HEK293 (cell line): ENCODE measurements at regions not wholly inside any gene's neighbourhood (a gene's known extent, or its start where the extent isn't known, plus 50 kb on each side); places are given as distances from the start of the nearest gene placed in this dataset.

Experiments
- CTCF ChIP-seq: fragments of 450-650 bp; formaldehyde crosslinking; IDR thresholded peaks from 2 replicates; pipeline ENCODE4 v1.5.1; 2016; ENCODE audit warnings: missing biosample characterization, missing genetic modification characterization
- GFI1B ChIP-seq: fragments of 450-650 bp; formaldehyde crosslinking; IDR thresholded peaks from 2 replicates; pipeline ENCODE4 v1.5.1; 2016; ENCODE audit warnings: missing biosample characterization, missing genetic modification characterization
- KLF1 ChIP-seq: fragments of 450-650 bp; formaldehyde crosslinking; IDR thresholded peaks from 2 replicates; pipeline ENCODE4 v1.5.1; 2016; ENCODE audit warnings: missing biosample characterization, missing genetic modification characterization
- KLF10 ChIP-seq: fragments of 450-650 bp; IDR thresholded peaks from 2 replicates; pipeline ENCODE4 v1.5.1; 2018; ENCODE audit warnings: missing biosample characterization, mild to moderate bottlenecking, missing genetic modification characterization
- MZF1 ChIP-seq: fragments of 450-650 bp; formaldehyde crosslinking; IDR thresholded peaks from 2 replicates; pipeline ENCODE4 v1.5.1; 2017; ENCODE audit warnings: missing biosample characterization, missing genetic modification characterization, borderline replicate concordance
- YY1 ChIP-seq: fragments of 450-650 bp; formaldehyde crosslinking; IDR thresholded peaks from 2 replicates; pipeline ENCODE4 v1.5.1; 2018; ENCODE audit warnings: missing biosample characterization, missing genetic modification characterization
- ZNF16 ChIP-seq: fragments of 450-650 bp; formaldehyde crosslinking; IDR thresholded peaks from 2 replicates; pipeline ENCODE4 v1.5.1; 2016; ENCODE audit warnings: low read depth, missing biosample characterization, missing genetic modification characterization
- ZNF18 ChIP-seq: fragments of 450-650 bp; formaldehyde crosslinking; IDR thresholded peaks from 2 replicates; pipeline ENCODE4 v1.5.1; 2016; ENCODE audit warnings: missing biosample characterization, missing genetic modification characterization
- ZNF19 ChIP-seq: fragments of 450-650 bp; formaldehyde crosslinking; IDR thresholded peaks from 2 replicates; pipeline ENCODE4; 2016; ENCODE audit warnings: missing biosample characterization, missing genetic modification characterization, low read depth
- ZNF501 ChIP-seq: fragments of 450-650 bp; formaldehyde crosslinking; IDR thresholded peaks from 2 replicates; pipeline ENCODE4 v1.5.1; 2016; ENCODE audit warnings: missing biosample characterization, missing genetic modification characterization
- ZNF654 ChIP-seq: fragments of 450-650 bp; formaldehyde crosslinking; IDR thresholded peaks from 2 replicates; pipeline ENCODE4 v1.5.1; 2016; ENCODE audit warnings: low read depth, missing biosample characterization, missing genetic modification characterization
- ZSCAN23 ChIP-seq: fragments of 450-650 bp; formaldehyde crosslinking; IDR thresholded peaks from 2 replicates; pipeline ENCODE4 v1.5.1; 2016; ENCODE audit warnings: missing biosample characterization, missing genetic modification characterization
- TF ChIP-seq, protein P1 (sequence below): fragments of 450-650 bp; formaldehyde crosslinking; IDR thresholded peaks from 2 replicates; pipeline ENCODE4 v1.5.1; 2017; ENCODE audit warnings: missing biosample characterization, missing genetic modification characterization
- TF ChIP-seq, protein P2 (sequence below): fragments of 450-650 bp; formaldehyde crosslinking; IDR thresholded peaks from 2 replicates; pipeline ENCODE4 v1.5.1; 2016; ENCODE audit warnings: missing biosample characterization, missing genetic modification characterization

GRCh38 chr6:85810558-85810957, 167.9 kb upstream of the SYNCRIP start:
- TF ChIP-seq MZF1: no peak
- no peak for TF ChIP-seq ZNF18 (tag by site-specific recombination)
- TF ChIP-seq CTCF: no peak
- no peak for TF ChIP-seq ZSCAN23
- TF ChIP-seq GFI1B (tag by site-specific recombination): no peak
- no peak for TF ChIP-seq ZNF19 (tag by site-specific recombination)
- no peak for TF ChIP-seq ZNF501 (tag by site-specific recombination)
- TF ChIP-seq ZNF16 (tag by site-specific recombination): no peak
- no peak for TF ChIP-seq KLF10
- TF ChIP-seq, protein P1, sequence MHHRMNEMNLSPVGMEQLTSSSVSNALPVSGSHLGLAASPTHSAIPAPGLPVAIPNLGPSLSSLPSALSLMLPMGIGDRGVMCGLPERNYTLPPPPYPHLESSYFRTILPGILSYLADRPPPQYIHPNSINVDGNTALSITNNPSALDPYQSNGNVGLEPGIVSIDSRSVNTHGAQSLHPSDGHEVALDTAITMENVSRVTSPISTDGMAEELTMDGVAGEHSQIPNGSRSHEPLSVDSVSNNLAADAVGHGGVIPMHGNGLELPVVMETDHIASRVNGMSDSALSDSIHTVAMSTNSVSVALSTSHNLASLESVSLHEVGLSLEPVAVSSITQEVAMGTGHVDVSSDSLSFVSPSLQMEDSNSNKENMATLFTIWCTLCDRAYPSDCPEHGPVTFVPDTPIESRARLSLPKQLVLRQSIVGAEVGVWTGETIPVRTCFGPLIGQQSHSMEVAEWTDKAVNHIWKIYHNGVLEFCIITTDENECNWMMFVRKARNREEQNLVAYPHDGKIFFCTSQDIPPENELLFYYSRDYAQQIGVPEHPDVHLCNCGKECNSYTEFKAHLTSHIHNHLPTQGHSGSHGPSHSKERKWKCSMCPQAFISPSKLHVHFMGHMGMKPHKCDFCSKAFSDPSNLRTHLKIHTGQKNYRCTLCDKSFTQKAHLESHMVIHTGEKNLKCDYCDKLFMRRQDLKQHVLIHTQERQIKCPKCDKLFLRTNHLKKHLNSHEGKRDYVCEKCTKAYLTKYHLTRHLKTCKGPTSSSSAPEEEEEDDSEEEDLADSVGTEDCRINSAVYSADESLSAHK (tag by site-specific recombination): no peak
- no peak for TF ChIP-seq KLF1 (tag by site-specific recombination)
- TF ChIP-seq YY1: no peak
- TF ChIP-seq ZNF654 (tag by site-specific recombination): no peak
- TF ChIP-seq, protein P2, sequence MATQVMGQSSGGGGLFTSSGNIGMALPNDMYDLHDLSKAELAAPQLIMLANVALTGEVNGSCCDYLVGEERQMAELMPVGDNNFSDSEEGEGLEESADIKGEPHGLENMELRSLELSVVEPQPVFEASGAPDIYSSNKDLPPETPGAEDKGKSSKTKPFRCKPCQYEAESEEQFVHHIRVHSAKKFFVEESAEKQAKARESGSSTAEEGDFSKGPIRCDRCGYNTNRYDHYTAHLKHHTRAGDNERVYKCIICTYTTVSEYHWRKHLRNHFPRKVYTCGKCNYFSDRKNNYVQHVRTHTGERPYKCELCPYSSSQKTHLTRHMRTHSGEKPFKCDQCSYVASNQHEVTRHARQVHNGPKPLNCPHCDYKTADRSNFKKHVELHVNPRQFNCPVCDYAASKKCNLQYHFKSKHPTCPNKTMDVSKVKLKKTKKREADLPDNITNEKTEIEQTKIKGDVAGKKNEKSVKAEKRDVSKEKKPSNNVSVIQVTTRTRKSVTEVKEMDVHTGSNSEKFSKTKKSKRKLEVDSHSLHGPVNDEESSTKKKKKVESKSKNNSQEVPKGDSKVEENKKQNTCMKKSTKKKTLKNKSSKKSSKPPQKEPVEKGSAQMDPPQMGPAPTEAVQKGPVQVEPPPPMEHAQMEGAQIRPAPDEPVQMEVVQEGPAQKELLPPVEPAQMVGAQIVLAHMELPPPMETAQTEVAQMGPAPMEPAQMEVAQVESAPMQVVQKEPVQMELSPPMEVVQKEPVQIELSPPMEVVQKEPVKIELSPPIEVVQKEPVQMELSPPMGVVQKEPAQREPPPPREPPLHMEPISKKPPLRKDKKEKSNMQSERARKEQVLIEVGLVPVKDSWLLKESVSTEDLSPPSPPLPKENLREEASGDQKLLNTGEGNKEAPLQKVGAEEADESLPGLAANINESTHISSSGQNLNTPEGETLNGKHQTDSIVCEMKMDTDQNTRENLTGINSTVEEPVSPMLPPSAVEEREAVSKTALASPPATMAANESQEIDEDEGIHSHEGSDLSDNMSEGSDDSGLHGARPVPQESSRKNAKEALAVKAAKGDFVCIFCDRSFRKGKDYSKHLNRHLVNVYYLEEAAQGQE (tag by site-specific recombination): no peak
